B cell (primary cell): ENCODE measurements at regions not wholly inside any gene's neighbourhood (a gene's known extent, or its start where the extent isn't known, plus 50 kb on each side); places are given as distances from the start of the nearest gene placed in this dataset.

ENCODE experiments used
- ATAC-seq: fragments of 200-7000 bp; cut with Tn5 transposase; one replicate; pipeline ENCODE4 v1.10.0; 2021; ENCODE audit warnings: low read depth, mild to moderate bottlenecking, moderate number of reproducible peaks, moderate library complexity
- CTCF ChIA-PET: fragments of 350-600 bp; sonication (Branson Sonifier 250); formaldehyde crosslinking; loops from one replicate; lab custom pipeline; 2021; ENCODE audit warnings: antibody characterized with exemption, inconsistent platforms; lab: Charles Lee
- POLR2A ChIA-PET: fragments of 350-600 bp; sonication (Branson Sonifier 250); formaldehyde crosslinking; loops from one replicate; lab custom pipeline; 2021; ENCODE audit warnings: antibody characterized with exemption; lab: Charles Lee
- DNase-seq: peaks from one replicate; pipeline ENCODE4 v3.0.0; 2013
- H2AFZ ChIP-seq: 2 replicates; pipeline ENCODE4 v1.6.1; 2012; ENCODE audit warnings: mild to moderate bottlenecking, low read depth, low read length; ENCODE audit not compliant: insufficient read depth, poor library complexity, severe bottlenecking
- H3K27ac ChIP-seq, 2 donors: 1 replicate in 1 of 2; 2 replicates in 1 of 2; pipeline ENCODE4 v1.5.1; 2012 to 2013; ENCODE audit warnings: low read length in 2 of 2, mild to moderate bottlenecking in 2 of 2, moderate library complexity in 1 of 2
- H3K27me3 ChIP-seq, 4 experiments: fragments of 200-600 bp in 1 of 4; sonication (generic) in 1 of 4; replicated peaks in 1 of 4; 1 replicate in 2 of 4; 2 replicates in 2 of 4; pipeline versions ENCODE4 v1.6.1 to v1.7.0; 2013 to 2016; ENCODE audit warnings: low read length in 3 of 4, mild to moderate bottlenecking in 2 of 4, mixed read lengths in 1 of 4, moderate library complexity in 1 of 4; ENCODE audit not compliant: insufficient read depth in 4 of 4, control insufficient read depth in 3 of 4; ENCODE audit errors: control extremely low read depth in 1 of 4
- H3K36me3 ChIP-seq, 2 experiments: replicated peaks in 1 of 2; 1 replicate in 1 of 2; 2 replicates in 1 of 2; pipeline versions ENCODE4 v1.6.1 to v1.7.1; 2013; ENCODE audit warnings: low read length in 1 of 2; ENCODE audit not compliant: insufficient read depth in 2 of 2, control insufficient read depth in 1 of 2; ENCODE audit errors: control extremely low read depth in 1 of 2, extremely low read depth in 1 of 2
- H3K4me1 ChIP-seq, 2 donors: fragments of 200-600 bp in 1 of 2; sonication (generic) in 1 of 2; 1 replicate in 1 of 2; 2 replicates in 1 of 2; pipeline versions ENCODE4 v1.5.1 to v1.6.1; 2013 to 2017; ENCODE audit warnings: low read length in 2 of 2; ENCODE audit not compliant: control insufficient read depth in 2 of 2, insufficient read depth in 2 of 2
- H3K4me2 ChIP-seq: replicated peaks from 2 replicates; pipeline ENCODE3; 2012; ENCODE audit warnings: mild to moderate bottlenecking, low read depth, low read length; ENCODE audit not compliant: poor library complexity, severe bottlenecking
- H3K4me3 ChIP-seq, 5 experiments: fragments of 200-600 bp in 1 of 5; sonication (generic) in 1 of 5; 1 replicate in 3 of 5; 2 replicates in 2 of 5; pipeline versions ENCODE4 v1.5.1 to v1.7.0; 2011 to 2016; ENCODE audit warnings: low read length in 4 of 5, mild to moderate bottlenecking in 4 of 5, low read depth in 2 of 5, control low read depth in 1 of 5, moderate library complexity in 1 of 5; ENCODE audit not compliant: insufficient read depth in 1 of 5; ENCODE audit errors: control extremely low read depth in 1 of 5, extremely low read depth in 1 of 5
- H3K79me2 ChIP-seq: fragments of 200-600 bp; sonication (generic); one replicate; pipeline ENCODE4 v1.6.0; 2016; ENCODE audit warnings: low read length; ENCODE audit not compliant: control insufficient read depth, insufficient read depth
- H3K9ac ChIP-seq: fragments of 200-600 bp; sonication (generic); 2 replicates; pipeline ENCODE4 v1.6.1; 2017; ENCODE audit warnings: mild to moderate bottlenecking, low read length, moderate library complexity
- H3K9me3 ChIP-seq, 3 donors: one replicate each; pipeline versions ENCODE4 v1.6.1 to v1.7.1; 2013; ENCODE audit warnings: low read length in 2 of 3; ENCODE audit not compliant: control insufficient read depth in 2 of 3, insufficient read depth in 1 of 3; ENCODE audit errors: control extremely low read depth in 1 of 3
- H4K20me1 ChIP-seq: 2 replicates; pipeline ENCODE4 v1.6.0; 2012; ENCODE audit warnings: mild to moderate bottlenecking, low read length; ENCODE audit not compliant: insufficient read depth, control insufficient read depth, poor library complexity, severe bottlenecking
- H3K27ac Mint-ChIP-seq: one replicate; pipeline ENCODE4 v1.8.0; 2021; ENCODE audit warnings: mixed read lengths
- H3K27me3 Mint-ChIP-seq: one replicate; pipeline ENCODE4 v1.8.0; 2021; ENCODE audit warnings: mixed read lengths
- H3K4me1 Mint-ChIP-seq: one replicate; pipeline ENCODE4 v1.8.0; 2021; ENCODE audit warnings: mixed read lengths
- H3K4me3 Mint-ChIP-seq: one replicate; pipeline ENCODE4 v1.8.0; 2021; ENCODE audit warnings: mixed read lengths
- H3K9me3 Mint-ChIP-seq: one replicate; pipeline ENCODE4 v1.8.0; 2022; ENCODE audit warnings: mixed read lengths; ENCODE audit not compliant: insufficient read depth
- EZH2 ChIP-seq: IDR thresholded peaks from 2 replicates; pipeline ENCODE4 v1.6.1; 2012; ENCODE audit warnings: borderline replicate concordance, low read depth, mild to moderate bottlenecking, moderate library complexity, low read length; ENCODE audit not compliant: insufficient read depth, poor library complexity, severe bottlenecking
- WGBS: methylation state at CpG from one replicate; pipeline ENCODE4 v1.1.5; 2013; ENCODE audit warnings: missing lambda C conversion rate; ENCODE audit not compliant: insufficient coverage; 5-methylcytosine and 5-hydroxymethylcytosine counted together
- intact Hi-C: fragments of 100-400 bp; cut with micrococcal nuclease; formaldehyde crosslinking; loops from one replicate; pipeline ENCODE4 v1.10.0; 2022
- TF ChIP-seq, protein P1 (sequence below): fragments of 200-600 bp; IDR thresholded peaks from one replicate; pipeline ENCODE4 v1.8.0; 2022; ENCODE audit warnings: antibody characterized with exemption, mild to moderate bottlenecking

DNA sequence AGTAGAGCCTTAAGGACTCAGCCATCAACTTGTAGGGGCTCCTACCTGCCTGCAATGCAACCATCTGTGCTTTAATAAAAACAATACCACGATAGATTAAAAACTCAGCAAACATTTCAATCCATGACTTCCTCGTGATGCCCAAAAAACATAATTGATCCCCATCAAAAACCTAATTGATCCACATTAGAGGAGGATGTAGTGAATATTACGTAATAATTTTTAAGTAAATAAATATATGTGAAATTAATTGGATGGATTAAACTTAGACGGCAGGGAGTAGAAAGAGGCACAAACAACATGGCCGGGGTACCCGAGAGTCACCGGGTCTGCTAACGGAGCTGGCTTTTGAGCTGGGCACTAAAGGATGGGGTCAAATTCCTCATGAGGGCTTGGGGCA, 87.3 kb downstream of the ARL4C start:
- ATAC-seq: no peak
- intact Hi-C loops: no loop called here
- Mint-ChIP-seq H3K27ac (no peak overlapping the region), H3K27me3 (peaks cover 4% of the 10 kb centered on the region), H3K9me3 (no peaks in the 10 kb centered on the region), H3K4me1 (peaks cover 44% of the 10 kb centered on the region), H3K4me3 (no peak overlapping the region)
- Histone ChIP-seq H3K9me3 (no peaks in the 10 kb centered on the region), H3K27ac (no peak overlapping the region), H3K36me3 (no peaks in the 10 kb centered on the region), H4K20me1 (no peaks in the 10 kb centered on the region), H3K4me3 (no peak overlapping the region), H3K4me2 (no peak overlapping the region), H3K79me2 (no peaks in the 10 kb centered on the region), H3K27me3 (no peaks in the 10 kb centered on the region), H2AFZ (no peak overlapping the region), H3K9ac (no peak overlapping the region), H3K4me1 (peaks cover 30 to 31% of the 10 kb centered on the region in 2 donors)
- TF ChIP-seq, protein P1, sequence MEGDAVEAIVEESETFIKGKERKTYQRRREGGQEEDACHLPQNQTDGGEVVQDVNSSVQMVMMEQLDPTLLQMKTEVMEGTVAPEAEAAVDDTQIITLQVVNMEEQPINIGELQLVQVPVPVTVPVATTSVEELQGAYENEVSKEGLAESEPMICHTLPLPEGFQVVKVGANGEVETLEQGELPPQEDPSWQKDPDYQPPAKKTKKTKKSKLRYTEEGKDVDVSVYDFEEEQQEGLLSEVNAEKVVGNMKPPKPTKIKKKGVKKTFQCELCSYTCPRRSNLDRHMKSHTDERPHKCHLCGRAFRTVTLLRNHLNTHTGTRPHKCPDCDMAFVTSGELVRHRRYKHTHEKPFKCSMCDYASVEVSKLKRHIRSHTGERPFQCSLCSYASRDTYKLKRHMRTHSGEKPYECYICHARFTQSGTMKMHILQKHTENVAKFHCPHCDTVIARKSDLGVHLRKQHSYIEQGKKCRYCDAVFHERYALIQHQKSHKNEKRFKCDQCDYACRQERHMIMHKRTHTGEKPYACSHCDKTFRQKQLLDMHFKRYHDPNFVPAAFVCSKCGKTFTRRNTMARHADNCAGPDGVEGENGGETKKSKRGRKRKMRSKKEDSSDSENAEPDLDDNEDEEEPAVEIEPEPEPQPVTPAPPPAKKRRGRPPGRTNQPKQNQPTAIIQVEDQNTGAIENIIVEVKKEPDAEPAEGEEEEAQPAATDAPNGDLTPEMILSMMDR: no peak
- TF ChIP-seq EZH2: no peak
- ChIA-PET POLR2A (no interaction called here), CTCF (interaction anchor here (1.0 kb wide), 1 partner anchor 317 kb away, joined by 3 read pairs; no protein-coding TSS in a partner anchor)
- WGBS: 96% methylated on average over 5 of the region's 8 CpGs
- DNase-seq: no peak

DNA sequence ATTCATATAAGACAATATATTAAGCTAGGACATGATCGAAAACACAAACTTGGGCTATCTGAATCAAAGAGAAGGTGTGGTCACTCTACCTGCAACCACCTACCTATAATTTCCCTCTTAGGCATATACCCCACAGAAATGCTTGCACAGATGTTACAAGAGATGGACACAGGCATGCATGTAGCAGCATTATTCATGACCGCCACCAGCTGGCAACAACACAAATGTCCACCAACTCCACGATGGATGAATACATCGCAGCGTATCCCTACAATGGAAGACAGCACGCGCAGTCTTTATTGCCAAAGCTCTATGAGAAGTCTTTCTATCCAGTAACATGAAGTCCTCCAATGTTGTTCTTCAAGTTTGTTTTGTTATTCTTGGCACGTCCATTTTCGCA, 90.8 kb downstream of the ARL4C start:
- TF ChIP-seq EZH2: no peak
- TF ChIP-seq, protein P1: no peak
- no peaks in the 10 kb centered on the region for H3K9me3 Mint-ChIP-seq
- CTCF ChIA-PET: interaction anchor here (0.6 to 1.2 kb wide), 2 partner anchors 16 to 120 kb away, joined by 3 to 5 read pairs; no protein-coding TSS in a partner anchor

More for the DNA sequence above, 90.8 kb downstream of the ARL4C start:
- Histone ChIP-seq H3K27me3 (no peaks in the 10 kb centered on the region), H3K36me3 (no peaks in the 10 kb centered on the region), H3K4me1 (peaks cover 7 to 9% of the 10 kb centered on the region in 2 donors), H3K9me3 (no peaks in the 10 kb centered on the region), H3K79me2 (no peaks in the 10 kb centered on the region), H3K4me2 (no peak overlapping the region), H2AFZ (no peak overlapping the region), H4K20me1 (no peaks in the 10 kb centered on the region), H3K4me3 (no peak overlapping the region), H3K9ac (no peak overlapping the region), H3K27ac (no peak overlapping the region)
- Mint-ChIP-seq H3K4me1 (peaks cover 20% of the 10 kb centered on the region), H3K27ac (no peak overlapping the region), H3K27me3 (peaks cover 4% of the 10 kb centered on the region), H3K4me3 (no peak overlapping the region)
- ATAC-seq (no peak), DNase-seq (no peak)
- POLR2A ChIA-PET: no interaction called here
- 98% methylated on average over 6 of the region's 9 CpGs for WGBS
- intact Hi-C loops: no loop called here
